Astrocyte of the cerebellum (primary cell): ENCODE measurements at regions not wholly inside any gene's neighbourhood (a gene's known extent, or its start where the extent isn't known, plus 50 kb on each side); places are given as distances from the start of the nearest gene placed in this dataset.
"Not testable (repeated sequence)": the region's sequence is repeated elsewhere in the genome, so short reads cannot be mapped to it uniquely, and the experiment has no call there.

Experiments used
- DNase-seq: peaks from one replicate; pipeline ENCODE4 v3.0.0-alpha.2; 2011; ENCODE audit warnings: low read depth
- H3K4me3 ChIP-seq: 2 replicates; pipeline ENCODE4 v1.5.1; 2011; ENCODE audit warnings: mild to moderate bottlenecking, low read depth, low read length, moderate library complexity
- CTCF ChIP-seq: IDR thresholded peaks from 2 replicates; pipeline ENCODE4 v1.5.1; 2012; ENCODE audit warnings: low read length, low read depth, moderate library complexity, mild to moderate bottlenecking; ENCODE audit errors: missing control alignments
- in situ Hi-C: cut with HindIII; loops from 2 replicates; pipeline ENCODE4 v1.10.0; 2017; ENCODE audit warnings: low sequenced_read_pairs

- H3K4me3 ChIP-seq: no peak overlapping the region
- no peak for DNase-seq
- no peak for TF ChIP-seq CTCF
- in situ Hi-C loops: no loop called here
Observed at GRCh38 chr13:90884066-90884465, 463.4 kb upstream of the MIR17HG start.

- no peak for TF ChIP-seq CTCF
- no peak for DNase-seq
- no peak overlapping the region for H3K4me3 ChIP-seq
- in situ Hi-C loops: no loop called here
Observed at GRCh38 chr13:90889906-90890834, 457.3 kb upstream of the MIR17HG start.

- in situ Hi-C loops: no loop called here
- DNase-seq: no peak
- no peak for TF ChIP-seq CTCF
- H3K4me3 ChIP-seq: no peak overlapping the region
Observed at GRCh38 chr13:90891329-90891728, 456.2 kb upstream of the MIR17HG start.

GRCh38 chr13:90893199-90893598 lies 454.3 kb upstream of the MIR17HG start:
- DNase-seq, H3K4me3 ChIP-seq, in situ Hi-C loops: not testable (repeated sequence)

- DNase-seq: no peak
- in situ Hi-C loops: no loop called here
- TF ChIP-seq CTCF: no peak
- no peak overlapping the region for H3K4me3 ChIP-seq
Observed at GRCh38 chr13:90896002-90896401, 451.5 kb upstream of the MIR17HG start.

GRCh38 chr13:90898811-90899210 lies 448.7 kb upstream of the MIR17HG start:
- no peak for TF ChIP-seq CTCF
- no peak overlapping the region for H3K4me3 ChIP-seq
- in situ Hi-C loops: no loop called here
- no peak for DNase-seq

GRCh38 chr13:90899416-90899815 lies 448.1 kb upstream of the MIR17HG start:
- in situ Hi-C loops: no loop called here
- DNase-seq: no peak
- no peak for TF ChIP-seq CTCF
- no peak overlapping the region for H3K4me3 ChIP-seq
